Thyroid gland (tissue), 4 donors: ENCODE measurements at regions not wholly inside any gene's neighbourhood (a gene's known extent, or its start where the extent isn't known, plus 50 kb on each side); places are given as distances from the start of the nearest gene placed in this dataset.

Experiments used
- DNase-seq, 2 donors: peaks; one replicate each; pipeline ENCODE4 v3.0.0-alpha.2; 2019
- H3K27ac ChIP-seq, 3 donors: fragments of 200-600 bp; sonication (generic); 1 replicate in 2 of 3; 2 replicates in 1 of 3; pipeline ENCODE4 v1.5.1; 2016 to 2019; ENCODE audit warnings: mild to moderate bottlenecking in 1 of 3, moderate library complexity in 1 of 3
- H3K27me3 ChIP-seq: fragments of 200-600 bp; sonication (generic); one replicate; pipeline ENCODE4 v1.5.1; 2019
- H3K36me3 ChIP-seq, 2 donors: fragments of 200-600 bp; sonication (generic); one replicate each; pipeline ENCODE4 v1.5.1; 2016 to 2019
- H3K4me1 ChIP-seq, 2 donors: fragments of 200-600 bp; sonication (generic); one replicate each; pipeline ENCODE4 v1.5.1; 2017 to 2019
- H3K4me3 ChIP-seq, 3 donors: fragments of 200-600 bp; sonication (generic); replicated peaks in 1 of 3; 1 replicate in 2 of 3; 2 replicates in 1 of 3; pipeline ENCODE4 v1.5.1; 2016; ENCODE audit warnings: mild to moderate bottlenecking in 1 of 3
- H3K9me3 ChIP-seq: fragments of 200-600 bp; sonication (generic); one replicate; pipeline ENCODE4 v1.5.1; 2017
- POLR2A ChIP-seq, 2 donors: fragments of 450-650 bp; IDR thresholded peaks; one replicate each; pipeline ENCODE4 v1.6.1; 2017; ENCODE audit warnings: antibody characterized with exemption in 2 of 2, mild to moderate bottlenecking in 2 of 2, moderate library complexity in 1 of 2
- WGBS, 2 donors: methylation state at CpG; one replicate each; pipeline ENCODE4 v1.1.5; 2017; 5-methylcytosine and 5-hydroxymethylcytosine counted together
- intact Hi-C: fragments of 100-400 bp; cut with DNase I; formaldehyde crosslinking; loops from one replicate; pipeline ENCODE4 v1.15.1; 2023
- TF ChIP-seq, protein P1 (sequence below), 6 experiments: fragments of 200-600 bp in 3 of 6; fragments of 450-650 bp in 3 of 6; sonication (generic) in 3 of 6; IDR thresholded peaks; one replicate each; pipeline ENCODE4 v1.5.1; 2016 to 2019; ENCODE audit warnings: antibody characterized with exemption in 6 of 6, mild to moderate bottlenecking in 2 of 6, inconsistent platforms in 1 of 6, moderate library complexity in 1 of 6

DNA sequence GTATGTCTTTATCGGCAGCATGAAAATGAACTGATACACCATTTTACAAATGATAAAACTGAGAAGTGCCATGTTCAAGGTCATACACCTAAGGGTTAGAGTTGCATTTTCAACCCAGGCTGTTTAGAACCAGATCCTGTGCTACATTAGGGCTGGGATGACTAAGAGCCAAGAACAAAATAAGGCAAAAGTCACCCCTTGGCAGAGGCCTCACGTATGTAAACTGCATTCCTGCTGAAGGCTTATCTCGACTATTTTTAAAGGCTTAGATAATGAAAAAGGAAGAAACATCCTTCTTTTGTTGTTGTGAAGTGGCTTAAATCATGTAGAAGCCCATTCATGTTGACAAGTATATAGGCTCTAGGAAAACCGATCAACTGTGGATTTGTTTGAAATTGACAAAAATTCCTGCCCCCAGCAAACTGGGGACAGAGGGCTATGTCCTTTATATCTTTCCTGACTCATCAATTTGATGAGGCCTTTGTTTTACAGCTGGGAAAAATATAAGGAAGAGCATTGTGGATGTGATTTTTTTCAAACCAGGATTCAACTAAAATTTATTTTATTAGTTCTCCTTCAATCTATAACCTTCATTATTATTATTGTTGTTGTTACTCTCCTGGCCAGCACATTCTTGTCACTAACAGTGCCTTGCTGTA is 196.5 kb downstream of the SNX18 start:
- Histone ChIP-seq H3K4me3 (no peak overlapping the region), H3K9me3 (no peaks in the 10 kb centered on the region), H3K27ac (no peak overlapping the region), H3K36me3 (no peaks in the 10 kb centered on the region), H3K27me3 (no peaks in the 10 kb centered on the region), H3K4me1 (peaks cover 0 to 1% of the 10 kb centered on the region in 2 donors)
- TF ChIP-seq, protein P1, sequence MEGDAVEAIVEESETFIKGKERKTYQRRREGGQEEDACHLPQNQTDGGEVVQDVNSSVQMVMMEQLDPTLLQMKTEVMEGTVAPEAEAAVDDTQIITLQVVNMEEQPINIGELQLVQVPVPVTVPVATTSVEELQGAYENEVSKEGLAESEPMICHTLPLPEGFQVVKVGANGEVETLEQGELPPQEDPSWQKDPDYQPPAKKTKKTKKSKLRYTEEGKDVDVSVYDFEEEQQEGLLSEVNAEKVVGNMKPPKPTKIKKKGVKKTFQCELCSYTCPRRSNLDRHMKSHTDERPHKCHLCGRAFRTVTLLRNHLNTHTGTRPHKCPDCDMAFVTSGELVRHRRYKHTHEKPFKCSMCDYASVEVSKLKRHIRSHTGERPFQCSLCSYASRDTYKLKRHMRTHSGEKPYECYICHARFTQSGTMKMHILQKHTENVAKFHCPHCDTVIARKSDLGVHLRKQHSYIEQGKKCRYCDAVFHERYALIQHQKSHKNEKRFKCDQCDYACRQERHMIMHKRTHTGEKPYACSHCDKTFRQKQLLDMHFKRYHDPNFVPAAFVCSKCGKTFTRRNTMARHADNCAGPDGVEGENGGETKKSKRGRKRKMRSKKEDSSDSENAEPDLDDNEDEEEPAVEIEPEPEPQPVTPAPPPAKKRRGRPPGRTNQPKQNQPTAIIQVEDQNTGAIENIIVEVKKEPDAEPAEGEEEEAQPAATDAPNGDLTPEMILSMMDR (IDR thresholded peaks at IDR 0.05): no peak
- TF ChIP-seq POLR2A (IDR thresholded peaks at IDR 0.05): no peak
- WGBS, 2 donors: 67 to 74% methylated on average over 4 of the region's 4 CpGs
- DNase-seq: no peak
- intact Hi-C loops: no loop called here

DNA sequence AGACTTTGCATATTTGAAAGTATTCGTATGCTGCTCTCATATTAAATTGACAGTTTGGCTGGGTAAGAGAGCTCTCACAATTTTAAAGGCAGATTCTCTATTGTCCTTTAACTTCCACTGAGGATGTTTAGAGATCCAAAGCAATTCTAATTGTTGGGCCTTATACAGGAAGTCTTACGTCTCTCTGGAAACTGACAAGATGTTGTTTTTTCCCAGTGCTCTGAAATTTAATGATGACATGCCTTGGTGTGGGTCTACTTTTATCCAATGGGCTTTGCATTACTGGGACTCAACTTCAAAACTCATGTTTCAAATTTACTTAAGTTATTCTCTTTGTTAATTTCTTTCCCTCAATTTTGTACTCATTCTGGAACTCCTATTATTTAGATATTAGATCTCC is 191.5 kb downstream of the SNX18 start:
- Histone ChIP-seq H3K4me1 (no peaks in the 10 kb centered on the region), H3K27ac (no peak overlapping the region), H3K36me3 (no peaks in the 10 kb centered on the region), H3K9me3 (no peaks in the 10 kb centered on the region), H3K4me3 (no peak overlapping the region), H3K27me3 (no peaks in the 10 kb centered on the region)
- intact Hi-C loops: no loop called here
- TF ChIP-seq, protein P1 (IDR thresholded peaks at IDR 0.05): no peak
- TF ChIP-seq POLR2A (IDR thresholded peaks at IDR 0.05): no peak
- DNase-seq: no peak
- WGBS, 2 donors: 82 to 84% methylated on average over 2 of the region's 2 CpGs

DNA sequence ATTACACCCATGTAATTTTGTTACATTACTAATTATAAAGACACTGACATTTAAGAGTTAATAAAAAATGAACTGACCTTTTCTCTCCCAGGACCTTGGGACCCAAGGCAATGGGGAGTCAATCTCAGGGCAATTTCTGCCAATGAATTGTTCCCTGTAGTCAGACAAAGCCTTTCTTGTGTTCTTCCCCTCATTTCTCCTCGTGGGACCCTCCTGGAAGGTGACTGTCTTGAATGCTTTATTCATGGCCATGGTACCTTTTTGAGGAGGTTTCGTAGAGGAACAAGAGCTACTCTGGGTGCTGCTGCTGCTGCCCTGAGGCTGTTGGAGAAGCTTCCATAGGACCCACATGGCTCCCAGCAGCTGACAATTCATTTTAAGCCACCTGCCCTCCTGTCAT is 190.3 kb downstream of the SNX18 start:
- intact Hi-C loops: no loop called here
- no peak for DNase-seq

DNA sequence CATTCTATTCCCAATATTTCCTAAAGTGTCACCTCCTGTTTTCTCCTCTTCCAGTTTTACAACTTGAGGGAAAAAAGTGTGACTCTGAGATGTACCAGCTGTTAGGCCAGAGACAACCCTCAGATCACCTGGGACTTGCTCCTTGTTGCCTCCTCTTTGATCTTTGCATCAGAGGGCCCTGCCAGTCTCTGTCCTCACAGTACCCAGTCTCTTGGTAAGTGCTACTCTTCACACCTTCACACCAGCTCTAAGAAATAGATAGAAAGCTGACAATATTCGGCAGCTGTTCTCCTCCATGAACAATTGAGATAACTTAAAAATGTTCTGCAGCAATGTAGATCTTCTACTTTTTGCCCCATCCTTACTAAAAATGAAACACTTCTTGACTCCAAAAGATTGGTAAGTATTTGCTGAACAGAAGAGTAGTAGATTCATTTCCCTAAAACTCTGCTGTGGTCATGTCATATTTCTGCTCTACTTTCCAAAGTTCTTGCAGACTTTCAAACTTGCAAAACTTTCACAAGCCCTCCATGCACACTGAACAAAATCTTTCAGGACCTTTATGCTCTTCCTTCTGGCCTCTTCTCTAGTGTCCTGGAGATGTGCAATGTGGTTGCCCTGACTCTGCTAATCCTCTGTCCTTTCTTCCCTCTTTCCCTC is 188.6 kb downstream of the SNX18 start:
- intact Hi-C loops: no loop called here
- Histone ChIP-seq H3K36me3 (no peaks in the 10 kb centered on the region), H3K4me3 (no peak overlapping the region), H3K27me3 (no peaks in the 10 kb centered on the region), H3K27ac (no peak overlapping the region), H3K9me3 (no peaks in the 10 kb centered on the region), H3K4me1 (no peaks in the 10 kb centered on the region)
- no peak for DNase-seq
- WGBS, 2 donors: 81 to 88% methylated on average over 1 of the region's 1 CpG
- TF ChIP-seq, protein P1 (IDR thresholded peaks at IDR 0.05): no peak
- no peak for TF ChIP-seq POLR2A (IDR thresholded peaks at IDR 0.05)

More for the DNA sequence above, 190.3 kb downstream of the SNX18 start:
- Histone ChIP-seq H3K27ac (no peak overlapping the region), H3K9me3 (no peaks in the 10 kb centered on the region), H3K36me3 (no peaks in the 10 kb centered on the region), H3K27me3 (no peaks in the 10 kb centered on the region), H3K4me3 (no peak overlapping the region), H3K4me1 (no peaks in the 10 kb centered on the region)
- WGBS, 2 donors: 84 to 93% methylated on average over 2 of the region's 2 CpGs
- no peak for TF ChIP-seq POLR2A (IDR thresholded peaks at IDR 0.05)
- TF ChIP-seq, protein P1 (IDR thresholded peaks at IDR 0.05): no peak

DNA sequence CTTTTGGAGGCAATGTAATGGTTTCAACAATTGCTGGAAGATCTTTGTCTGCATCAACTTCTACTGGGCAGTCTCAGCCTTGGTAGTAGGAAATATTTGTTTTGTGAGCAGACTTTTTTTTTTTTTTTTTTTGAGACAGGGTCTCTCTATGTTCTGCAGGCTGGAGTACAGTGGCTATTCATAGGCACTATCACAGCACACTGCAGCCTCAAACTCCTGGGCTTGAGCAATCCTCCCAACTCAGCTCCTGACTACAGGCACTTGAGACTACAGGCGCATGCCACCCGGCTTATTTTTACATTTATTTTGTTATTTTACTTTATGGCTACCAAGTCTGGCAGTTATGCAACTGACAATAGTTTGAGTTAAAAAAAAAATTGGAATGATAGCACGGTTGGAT is 187.3 kb downstream of the SNX18 start:
- Histone ChIP-seq H3K4me3 (no peak overlapping the region), H3K27me3 (no peaks in the 10 kb centered on the region), H3K4me1 (no peaks in the 10 kb centered on the region), H3K27ac (no peak overlapping the region), H3K36me3 (no peaks in the 10 kb centered on the region), H3K9me3 (no peaks in the 10 kb centered on the region)
- intact Hi-C loops: no loop called here
- TF ChIP-seq, protein P1 (IDR thresholded peaks at IDR 0.05): no peak
- no peak for TF ChIP-seq POLR2A (IDR thresholded peaks at IDR 0.05)
- DNase-seq: no peak
- 89 to 91% methylated on average over 3 of the region's 3 CpGs for WGBS, 2 donors
